NB4 (cell line): ENCODE measurements at regions not wholly inside any gene's neighbourhood (a gene's known extent, or its start where the extent isn't known, plus 50 kb on each side); places are given as distances from the start of the nearest gene placed in this dataset.

Experiments used
- POLR2A ChIP-seq: IDR thresholded peaks from 2 replicates; pipeline ENCODE4 v1.6.1; 2011; ENCODE audit warnings: mild to moderate bottlenecking; ENCODE audit not compliant: insufficient read length; ENCODE audit errors: extremely low read depth
- TF ChIP-seq, protein P1 (sequence below): IDR thresholded peaks from one replicate; pipeline ENCODE4 v1.5.1; 2012; ENCODE audit warnings: low read depth, low read length

DNA sequence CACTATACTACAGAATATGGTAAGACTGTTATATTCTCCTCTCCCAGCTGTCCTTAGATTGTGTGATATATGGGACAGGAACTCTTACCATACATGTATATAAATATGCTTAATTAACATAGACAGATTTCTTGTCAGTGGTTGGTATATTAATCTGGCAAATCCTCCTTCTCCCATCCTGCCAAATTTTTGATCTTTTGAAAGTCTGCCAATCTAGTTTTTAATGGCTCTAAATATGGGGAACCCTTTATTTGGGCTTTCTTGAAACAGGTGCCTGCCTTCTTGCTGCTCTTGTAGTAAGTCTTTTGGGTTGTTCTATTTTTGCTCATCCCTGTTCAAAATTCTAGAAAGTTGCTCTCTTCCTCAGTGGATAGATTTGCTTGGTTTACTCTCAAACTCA lies 63.5 kb downstream of the SPATA31D1 start:
- TF ChIP-seq, protein P1, sequence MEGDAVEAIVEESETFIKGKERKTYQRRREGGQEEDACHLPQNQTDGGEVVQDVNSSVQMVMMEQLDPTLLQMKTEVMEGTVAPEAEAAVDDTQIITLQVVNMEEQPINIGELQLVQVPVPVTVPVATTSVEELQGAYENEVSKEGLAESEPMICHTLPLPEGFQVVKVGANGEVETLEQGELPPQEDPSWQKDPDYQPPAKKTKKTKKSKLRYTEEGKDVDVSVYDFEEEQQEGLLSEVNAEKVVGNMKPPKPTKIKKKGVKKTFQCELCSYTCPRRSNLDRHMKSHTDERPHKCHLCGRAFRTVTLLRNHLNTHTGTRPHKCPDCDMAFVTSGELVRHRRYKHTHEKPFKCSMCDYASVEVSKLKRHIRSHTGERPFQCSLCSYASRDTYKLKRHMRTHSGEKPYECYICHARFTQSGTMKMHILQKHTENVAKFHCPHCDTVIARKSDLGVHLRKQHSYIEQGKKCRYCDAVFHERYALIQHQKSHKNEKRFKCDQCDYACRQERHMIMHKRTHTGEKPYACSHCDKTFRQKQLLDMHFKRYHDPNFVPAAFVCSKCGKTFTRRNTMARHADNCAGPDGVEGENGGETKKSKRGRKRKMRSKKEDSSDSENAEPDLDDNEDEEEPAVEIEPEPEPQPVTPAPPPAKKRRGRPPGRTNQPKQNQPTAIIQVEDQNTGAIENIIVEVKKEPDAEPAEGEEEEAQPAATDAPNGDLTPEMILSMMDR, result no peak
- no peak for TF ChIP-seq POLR2A
